ENCODE measurements at regions not wholly inside any gene's neighbourhood (a gene's known extent, or its start where the extent isn't known, plus 50 kb on each side); places are given as distances from the start of the nearest gene placed in this dataset.

DNA sequence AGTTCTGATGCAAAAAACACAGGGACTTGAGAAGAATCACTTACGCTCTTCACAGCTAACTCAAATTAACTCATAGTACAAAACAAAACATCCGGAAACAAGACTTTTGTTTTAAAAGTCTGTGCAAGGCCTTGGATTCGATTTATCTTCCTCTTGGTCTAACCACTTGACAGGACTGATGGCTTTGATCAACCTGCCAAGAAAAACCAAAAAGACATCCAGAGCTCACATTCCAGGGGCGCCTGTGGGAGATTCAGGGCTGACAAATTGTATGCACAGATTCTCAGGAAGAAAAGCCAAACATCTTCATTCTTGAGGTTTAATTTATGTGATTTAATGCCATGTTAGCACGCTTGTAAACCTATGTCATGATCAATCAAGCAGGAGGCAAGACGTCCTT, 129.1 kb upstream of the TMCC3 start:
- TF ChIP-seq, protein P1, sequence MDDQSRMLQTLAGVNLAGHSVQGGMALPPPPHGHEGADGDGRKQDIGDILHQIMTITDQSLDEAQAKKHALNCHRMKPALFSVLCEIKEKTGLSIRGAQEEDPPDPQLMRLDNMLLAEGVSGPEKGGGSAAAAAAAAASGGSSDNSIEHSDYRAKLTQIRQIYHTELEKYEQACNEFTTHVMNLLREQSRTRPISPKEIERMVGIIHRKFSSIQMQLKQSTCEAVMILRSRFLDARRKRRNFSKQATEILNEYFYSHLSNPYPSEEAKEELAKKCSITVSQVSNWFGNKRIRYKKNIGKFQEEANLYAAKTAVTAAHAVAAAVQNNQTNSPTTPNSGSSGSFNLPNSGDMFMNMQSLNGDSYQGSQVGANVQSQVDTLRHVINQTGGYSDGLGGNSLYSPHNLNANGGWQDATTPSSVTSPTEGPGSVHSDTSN (IDR thresholded peaks at IDR 0.05) = peak; percentile 74
- TF ChIP-seq JUND (IDR thresholded peaks at IDR 0.05) = peak; percentile 41; the same call in 1 of the 2 replicates
- TF ChIP-seq, protein P2, sequence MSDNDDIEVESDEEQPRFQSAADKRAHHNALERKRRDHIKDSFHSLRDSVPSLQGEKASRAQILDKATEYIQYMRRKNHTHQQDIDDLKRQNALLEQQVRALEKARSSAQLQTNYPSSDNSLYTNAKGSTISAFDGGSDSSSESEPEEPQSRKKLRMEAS (IDR thresholded peaks at IDR 0.05; ENCODE audit: low read depth) = no peak
- TF ChIP-seq CHD2 (IDR thresholded peaks at IDR 0.05; ENCODE audit: low read length, partially characterized antibody) = no peak
- peak; percentile 51; the same call in 1 of the 2 replicates for TF ChIP-seq NFIC (IDR thresholded peaks at IDR 0.05; ENCODE audit: borderline replicate concordance)
- TF ChIP-seq TCF12 (IDR thresholded peaks at IDR 0.05) = peak; percentile 81
- 45% methylated on average over 6 of the region's 6 CpGs for WGBS (ENCODE audit: low lambda C conversion rate)
- H4K20me1 ChIP-seq (ENCODE audit: insufficient read depth) = no peaks in the 10 kb centered on the region
- peaks cover 9% of the 10 kb centered on the region for H3F3A ChIP-seq (replicated peaks; ENCODE audit: insufficient read depth)
- no peak overlapping the region for H3K27ac ChIP-seq (ENCODE audit: low read depth in 2 of 2, low read length in 1 of 2)
- no peaks in the 10 kb centered on the region for H3K9me2 ChIP-seq
- no peaks in the 10 kb centered on the region for H3K79me2 ChIP-seq (ENCODE audit: insufficient read depth)
- peaks cover 0 to 10% of the 10 kb centered on the region in 2 experiments; a peak in 1 of 4 replicates for H3K4me1 ChIP-seq (ENCODE audit: control insufficient read depth in 1 of 2, insufficient read depth in 2 of 2, low read depth in 1 of 2, low read length in 1 of 2)
- no peak overlapping the region for H2AFZ ChIP-seq (ENCODE audit: low read depth)
- no peaks in the 10 kb centered on the region; the same call in 1 of the 2 replicates for H3K27me3 ChIP-seq (ENCODE audit: insufficient read depth)
- no peaks in the 10 kb centered on the region for H3K9me3 ChIP-seq
- CTCF ChIA-PET = no interaction called here
- no peak overlapping the region for H3K4me2 ChIP-seq
- H3K36me3 ChIP-seq (replicated peaks in 1 of 2; ENCODE audit: control insufficient read depth in 1 of 2, insufficient read depth in 2 of 2, low read length in 1 of 2) = no peaks in the 10 kb centered on the region
- DNase-seq = no peak
- POLR2A ChIA-PET = no interaction called here
- H3K4me3 ChIP-seq (ENCODE audit: low read depth in 2 of 2, low read length in 1 of 2) = no peak overlapping the region
- H3K9ac ChIP-seq = no peak overlapping the region

DNA sequence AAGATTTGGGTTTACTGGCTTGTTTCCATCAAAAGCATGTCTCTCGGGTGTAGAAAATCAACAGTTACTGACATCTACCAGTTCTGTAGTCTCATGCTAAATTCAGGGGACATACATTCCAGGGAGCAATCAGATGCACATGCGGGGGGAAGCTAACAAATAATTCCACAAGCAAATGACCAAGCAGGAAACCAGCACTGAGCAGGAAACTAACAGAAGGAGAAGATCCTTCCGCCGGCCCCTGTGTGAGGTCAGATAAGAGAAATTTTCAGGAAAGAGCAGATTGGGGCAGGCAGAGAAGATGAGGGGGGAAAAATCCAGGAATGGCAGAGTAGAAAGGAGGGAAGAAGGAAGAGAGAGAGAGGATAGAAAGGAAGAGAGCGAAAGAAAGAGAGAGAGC, 127.6 kb upstream of the TMCC3 start:
- no peaks in the 10 kb centered on the region for H3K9me3 ChIP-seq
- H3K4me1 ChIP-seq (ENCODE audit: control insufficient read depth in 1 of 2, insufficient read depth in 2 of 2, low read depth in 1 of 2, low read length in 1 of 2) = no peaks in the 10 kb centered on the region
- POLR2A ChIA-PET = no interaction called here
- H3K27ac ChIP-seq (ENCODE audit: low read depth in 2 of 2, low read length in 1 of 2) = no peak overlapping the region
- 71% methylated on average over 5 of the region's 5 CpGs for WGBS (ENCODE audit: low lambda C conversion rate)
- no peaks in the 10 kb centered on the region for H3K79me2 ChIP-seq (ENCODE audit: insufficient read depth)
- H3K4me3 ChIP-seq (ENCODE audit: low read depth in 2 of 2, low read length in 1 of 2) = no peak overlapping the region
- no peaks in the 10 kb centered on the region; the same call in 1 of the 2 replicates for H3K27me3 ChIP-seq (ENCODE audit: insufficient read depth)
- no peak overlapping the region for H2AFZ ChIP-seq (ENCODE audit: low read depth)
- H3K36me3 ChIP-seq (replicated peaks in 1 of 2; ENCODE audit: control insufficient read depth in 1 of 2, insufficient read depth in 2 of 2, low read length in 1 of 2) = no peaks in the 10 kb centered on the region
- H4K20me1 ChIP-seq (ENCODE audit: insufficient read depth) = no peaks in the 10 kb centered on the region
- H3K4me2 ChIP-seq = no peak overlapping the region
- H3F3A ChIP-seq (replicated peaks; ENCODE audit: insufficient read depth) = peaks cover 4% of the 10 kb centered on the region
- no peak overlapping the region for H3K9ac ChIP-seq
- no peaks in the 10 kb centered on the region for H3K9me2 ChIP-seq
- CTCF ChIA-PET = no interaction called here
- DNase-seq = no peak
- TF ChIP-seq, protein P3, sequence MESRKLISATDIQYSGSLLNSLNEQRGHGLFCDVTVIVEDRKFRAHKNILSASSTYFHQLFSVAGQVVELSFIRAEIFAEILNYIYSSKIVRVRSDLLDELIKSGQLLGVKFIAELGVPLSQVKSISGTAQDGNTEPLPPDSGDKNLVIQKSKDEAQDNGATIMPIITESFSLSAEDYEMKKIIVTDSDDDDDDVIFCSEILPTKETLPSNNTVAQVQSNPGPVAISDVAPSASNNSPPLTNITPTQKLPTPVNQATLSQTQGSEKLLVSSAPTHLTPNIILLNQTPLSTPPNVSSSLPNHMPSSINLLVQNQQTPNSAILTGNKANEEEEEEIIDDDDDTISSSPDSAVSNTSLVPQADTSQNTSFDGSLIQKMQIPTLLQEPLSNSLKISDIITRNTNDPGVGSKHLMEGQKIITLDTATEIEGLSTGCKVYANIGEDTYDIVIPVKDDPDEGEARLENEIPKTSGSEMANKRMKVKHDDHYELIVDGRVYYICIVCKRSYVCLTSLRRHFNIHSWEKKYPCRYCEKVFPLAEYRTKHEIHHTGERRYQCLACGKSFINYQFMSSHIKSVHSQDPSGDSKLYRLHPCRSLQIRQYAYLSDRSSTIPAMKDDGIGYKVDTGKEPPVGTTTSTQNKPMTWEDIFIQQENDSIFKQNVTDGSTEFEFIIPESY (IDR thresholded peaks at IDR 0.05; ENCODE audit: borderline replicate concordance, low read depth) = no peak
- TF ChIP-seq MXI1 (IDR thresholded peaks at IDR 0.05; ENCODE audit: low read depth, low read length) (no peak), CHD2 (IDR thresholded peaks at IDR 0.05; ENCODE audit: low read length, partially characterized antibody) (no peak), EP300 (IDR thresholded peaks at IDR 0.05; ENCODE audit: borderline replicate concordance in 1 of 2, low read depth in 1 of 2, low read length in 1 of 2) (no peak), NRF1 (IDR thresholded peaks at IDR 0.05; ENCODE audit: low read depth, low read length) (no peak), FOXJ3 (CRISPR knock-in tag; IDR thresholded peaks at IDR 0.05) (no peak), FOXM1 (IDR thresholded peaks at IDR 0.05; ENCODE audit: low read depth) (no peak), FOSL2 (IDR thresholded peaks at IDR 0.05; ENCODE audit: borderline replicate concordance, low read depth) (no peak), GATA2 (CRISPR knock-in tag; IDR thresholded peaks at IDR 0.05) (no peak), NFIC (IDR thresholded peaks at IDR 0.05; ENCODE audit: borderline replicate concordance) (no peak), RXRA (IDR thresholded peaks at IDR 0.05; ENCODE audit: borderline replicate concordance, low read depth) (no peak), SIN3A (IDR thresholded peaks at IDR 0.05; ENCODE audit: borderline replicate concordance, low read depth, low read length) (no peak), TAF1 (IDR thresholded peaks at IDR 0.05; ENCODE audit: borderline replicate concordance, low read depth, low read length) (no peak)
- TF ChIP-seq, protein P4, sequence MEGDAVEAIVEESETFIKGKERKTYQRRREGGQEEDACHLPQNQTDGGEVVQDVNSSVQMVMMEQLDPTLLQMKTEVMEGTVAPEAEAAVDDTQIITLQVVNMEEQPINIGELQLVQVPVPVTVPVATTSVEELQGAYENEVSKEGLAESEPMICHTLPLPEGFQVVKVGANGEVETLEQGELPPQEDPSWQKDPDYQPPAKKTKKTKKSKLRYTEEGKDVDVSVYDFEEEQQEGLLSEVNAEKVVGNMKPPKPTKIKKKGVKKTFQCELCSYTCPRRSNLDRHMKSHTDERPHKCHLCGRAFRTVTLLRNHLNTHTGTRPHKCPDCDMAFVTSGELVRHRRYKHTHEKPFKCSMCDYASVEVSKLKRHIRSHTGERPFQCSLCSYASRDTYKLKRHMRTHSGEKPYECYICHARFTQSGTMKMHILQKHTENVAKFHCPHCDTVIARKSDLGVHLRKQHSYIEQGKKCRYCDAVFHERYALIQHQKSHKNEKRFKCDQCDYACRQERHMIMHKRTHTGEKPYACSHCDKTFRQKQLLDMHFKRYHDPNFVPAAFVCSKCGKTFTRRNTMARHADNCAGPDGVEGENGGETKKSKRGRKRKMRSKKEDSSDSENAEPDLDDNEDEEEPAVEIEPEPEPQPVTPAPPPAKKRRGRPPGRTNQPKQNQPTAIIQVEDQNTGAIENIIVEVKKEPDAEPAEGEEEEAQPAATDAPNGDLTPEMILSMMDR (IDR thresholded peaks at IDR 0.05) = no peak
- TF ChIP-seq, protein P5, sequence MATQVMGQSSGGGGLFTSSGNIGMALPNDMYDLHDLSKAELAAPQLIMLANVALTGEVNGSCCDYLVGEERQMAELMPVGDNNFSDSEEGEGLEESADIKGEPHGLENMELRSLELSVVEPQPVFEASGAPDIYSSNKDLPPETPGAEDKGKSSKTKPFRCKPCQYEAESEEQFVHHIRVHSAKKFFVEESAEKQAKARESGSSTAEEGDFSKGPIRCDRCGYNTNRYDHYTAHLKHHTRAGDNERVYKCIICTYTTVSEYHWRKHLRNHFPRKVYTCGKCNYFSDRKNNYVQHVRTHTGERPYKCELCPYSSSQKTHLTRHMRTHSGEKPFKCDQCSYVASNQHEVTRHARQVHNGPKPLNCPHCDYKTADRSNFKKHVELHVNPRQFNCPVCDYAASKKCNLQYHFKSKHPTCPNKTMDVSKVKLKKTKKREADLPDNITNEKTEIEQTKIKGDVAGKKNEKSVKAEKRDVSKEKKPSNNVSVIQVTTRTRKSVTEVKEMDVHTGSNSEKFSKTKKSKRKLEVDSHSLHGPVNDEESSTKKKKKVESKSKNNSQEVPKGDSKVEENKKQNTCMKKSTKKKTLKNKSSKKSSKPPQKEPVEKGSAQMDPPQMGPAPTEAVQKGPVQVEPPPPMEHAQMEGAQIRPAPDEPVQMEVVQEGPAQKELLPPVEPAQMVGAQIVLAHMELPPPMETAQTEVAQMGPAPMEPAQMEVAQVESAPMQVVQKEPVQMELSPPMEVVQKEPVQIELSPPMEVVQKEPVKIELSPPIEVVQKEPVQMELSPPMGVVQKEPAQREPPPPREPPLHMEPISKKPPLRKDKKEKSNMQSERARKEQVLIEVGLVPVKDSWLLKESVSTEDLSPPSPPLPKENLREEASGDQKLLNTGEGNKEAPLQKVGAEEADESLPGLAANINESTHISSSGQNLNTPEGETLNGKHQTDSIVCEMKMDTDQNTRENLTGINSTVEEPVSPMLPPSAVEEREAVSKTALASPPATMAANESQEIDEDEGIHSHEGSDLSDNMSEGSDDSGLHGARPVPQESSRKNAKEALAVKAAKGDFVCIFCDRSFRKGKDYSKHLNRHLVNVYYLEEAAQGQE (IDR thresholded peaks at IDR 0.05; ENCODE audit: low read depth, low read length) = no peak

All from SK-N-SH (cell line).